Colonic mucosa (tissue), 4 donors: ENCODE measurements at regions not wholly inside any gene's neighbourhood (a gene's known extent, or its start where the extent isn't known, plus 50 kb on each side); places are given as distances from the start of the nearest gene placed in this dataset.
A peak's percentile ranks its signal among the peaks of the same experiment; 100 is the strongest.

ENCODE experiments used
- DNase-seq: peaks from one replicate; pipeline ENCODE4 v3.0.0-alpha.2; 2020
- H3K27ac ChIP-seq: fragments of 200-600 bp; one replicate; pipeline ENCODE4 v1.8.0; 2021
- H3K27me3 ChIP-seq: fragments of 200-600 bp; one replicate; pipeline ENCODE4 v1.8.0; 2021
- H3K36me3 ChIP-seq: fragments of 200-600 bp; one replicate; pipeline ENCODE4 v1.8.0; 2021
- H3K4me1 ChIP-seq: fragments of 200-600 bp; one replicate; pipeline ENCODE4 v1.8.0; 2021; ENCODE audit warnings: mild to moderate bottlenecking
- H3K4me3 ChIP-seq: fragments of 200-600 bp; one replicate; pipeline ENCODE4 v1.8.0; 2021
- H3K9ac ChIP-seq, 2 donors: one replicate each; pipeline ENCODE4 v1.7.0; 2013; ENCODE audit warnings: control low read depth in 2 of 2, low read depth in 2 of 2, low read length in 2 of 2
- H3K9me3 ChIP-seq: fragments of 200-600 bp; one replicate; pipeline ENCODE4 v1.8.0; 2021
- intact Hi-C: fragments of 100-400 bp; cut with DNase I; formaldehyde crosslinking; loops from one replicate; pipeline ENCODE4 v1.14.1; 2022
- TF ChIP-seq, protein P1 (sequence below): fragments of 200-600 bp; IDR thresholded peaks from one replicate; pipeline ENCODE4 v1.8.0; 2022; ENCODE audit warnings: antibody characterized with exemption, mild to moderate bottlenecking
- donor health status: healthy.
- donor health status: DM: no; HTN: no; CAD: no.
- donor health status: DM: no; HTN: no; CAD: no.

DNA sequence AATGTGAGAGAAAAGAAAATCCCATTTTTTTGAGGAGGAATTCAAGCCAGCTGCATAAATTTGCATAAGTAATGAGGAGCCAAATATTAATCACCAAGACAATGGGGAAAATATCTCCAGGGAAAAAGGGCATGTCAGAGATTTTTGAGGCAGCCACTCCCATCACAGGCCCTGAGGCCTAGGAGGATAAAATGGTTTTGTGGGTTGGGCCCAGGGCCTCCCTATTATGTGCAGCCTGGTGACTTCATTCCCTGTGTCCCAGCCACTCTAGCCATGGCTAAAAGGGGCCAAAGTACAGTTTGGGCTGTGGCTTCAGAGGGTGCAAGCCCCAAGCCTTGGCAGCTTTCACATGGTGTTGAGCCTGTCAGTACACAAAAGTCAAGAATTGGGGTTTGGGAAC lies 1051.0 kb upstream of the FOXG1 start:
- H3K27ac ChIP-seq: no peak overlapping the region
- H3K9me3 ChIP-seq: no peaks in the 10 kb centered on the region
- DNase-seq: no peak
- H3K4me1 ChIP-seq: no peaks in the 10 kb centered on the region
- no peaks in the 10 kb centered on the region for H3K36me3 ChIP-seq
- TF ChIP-seq, protein P1, sequence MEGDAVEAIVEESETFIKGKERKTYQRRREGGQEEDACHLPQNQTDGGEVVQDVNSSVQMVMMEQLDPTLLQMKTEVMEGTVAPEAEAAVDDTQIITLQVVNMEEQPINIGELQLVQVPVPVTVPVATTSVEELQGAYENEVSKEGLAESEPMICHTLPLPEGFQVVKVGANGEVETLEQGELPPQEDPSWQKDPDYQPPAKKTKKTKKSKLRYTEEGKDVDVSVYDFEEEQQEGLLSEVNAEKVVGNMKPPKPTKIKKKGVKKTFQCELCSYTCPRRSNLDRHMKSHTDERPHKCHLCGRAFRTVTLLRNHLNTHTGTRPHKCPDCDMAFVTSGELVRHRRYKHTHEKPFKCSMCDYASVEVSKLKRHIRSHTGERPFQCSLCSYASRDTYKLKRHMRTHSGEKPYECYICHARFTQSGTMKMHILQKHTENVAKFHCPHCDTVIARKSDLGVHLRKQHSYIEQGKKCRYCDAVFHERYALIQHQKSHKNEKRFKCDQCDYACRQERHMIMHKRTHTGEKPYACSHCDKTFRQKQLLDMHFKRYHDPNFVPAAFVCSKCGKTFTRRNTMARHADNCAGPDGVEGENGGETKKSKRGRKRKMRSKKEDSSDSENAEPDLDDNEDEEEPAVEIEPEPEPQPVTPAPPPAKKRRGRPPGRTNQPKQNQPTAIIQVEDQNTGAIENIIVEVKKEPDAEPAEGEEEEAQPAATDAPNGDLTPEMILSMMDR: no peak
- intact Hi-C loops: no loop called here
- H3K27me3 ChIP-seq: no peaks in the 10 kb centered on the region
- no peak overlapping the region for H3K4me3 ChIP-seq
- H3K9ac ChIP-seq: no peak overlapping the region

DNA sequence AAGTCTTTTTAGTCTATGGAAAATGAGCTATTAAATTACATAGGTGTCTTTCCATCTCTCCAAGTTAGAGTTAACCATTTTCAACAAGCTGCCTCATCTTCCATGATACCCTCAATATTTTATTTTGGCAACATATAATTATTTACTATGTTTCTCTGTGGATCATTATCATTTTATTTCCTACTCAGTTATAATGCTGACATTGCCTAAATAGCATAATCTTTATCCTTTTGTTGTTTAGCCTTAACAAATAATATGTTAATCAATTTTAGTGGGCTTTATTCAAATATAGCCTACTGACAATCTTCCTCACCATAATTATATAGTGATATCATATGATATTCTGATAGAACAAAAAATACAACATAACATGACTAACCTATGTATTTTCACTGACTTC lies 1044.8 kb upstream of the FOXG1 start:
- H3K36me3 ChIP-seq: no peaks in the 10 kb centered on the region
- H3K4me1 ChIP-seq: no peaks in the 10 kb centered on the region
- no peak for DNase-seq
- no peak overlapping the region for H3K27ac ChIP-seq
- intact Hi-C loops: no loop called here
- no peaks in the 10 kb centered on the region for H3K9me3 ChIP-seq
- no peak overlapping the region for H3K9ac ChIP-seq
- H3K27me3 ChIP-seq: no peaks in the 10 kb centered on the region
- TF ChIP-seq, protein P1: no peak
- H3K4me3 ChIP-seq: no peak overlapping the region

DNA sequence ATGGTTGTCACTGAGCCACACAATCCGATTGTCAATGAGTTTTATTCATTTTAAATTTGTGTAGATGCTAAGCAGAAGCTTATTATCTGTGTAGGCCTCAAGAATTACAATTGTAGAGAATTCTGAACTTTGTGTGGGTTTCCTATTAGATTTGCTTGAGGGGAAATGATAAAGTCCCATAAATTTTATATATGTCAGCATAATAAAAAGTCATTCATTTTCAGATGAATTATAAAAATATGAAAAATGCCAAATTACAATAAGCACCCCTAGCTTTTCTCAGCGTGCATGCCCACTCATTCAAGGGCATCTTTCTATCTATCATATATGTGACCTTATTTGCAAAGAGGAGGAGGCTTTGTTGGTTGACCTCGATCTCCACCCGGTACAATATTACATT lies 1041.1 kb upstream of the FOXG1 start:
- Histone ChIP-seq H3K9ac (no peak overlapping the region), H3K9me3 (no peaks in the 10 kb centered on the region), H3K36me3 (no peaks in the 10 kb centered on the region), H3K27ac (no peak overlapping the region), H3K27me3 (no peaks in the 10 kb centered on the region), H3K4me3 (no peak overlapping the region), H3K4me1 (no peaks in the 10 kb centered on the region)
- TF ChIP-seq, protein P1: no peak
- intact Hi-C loops: no loop called here
- DNase-seq: no peak

DNA sequence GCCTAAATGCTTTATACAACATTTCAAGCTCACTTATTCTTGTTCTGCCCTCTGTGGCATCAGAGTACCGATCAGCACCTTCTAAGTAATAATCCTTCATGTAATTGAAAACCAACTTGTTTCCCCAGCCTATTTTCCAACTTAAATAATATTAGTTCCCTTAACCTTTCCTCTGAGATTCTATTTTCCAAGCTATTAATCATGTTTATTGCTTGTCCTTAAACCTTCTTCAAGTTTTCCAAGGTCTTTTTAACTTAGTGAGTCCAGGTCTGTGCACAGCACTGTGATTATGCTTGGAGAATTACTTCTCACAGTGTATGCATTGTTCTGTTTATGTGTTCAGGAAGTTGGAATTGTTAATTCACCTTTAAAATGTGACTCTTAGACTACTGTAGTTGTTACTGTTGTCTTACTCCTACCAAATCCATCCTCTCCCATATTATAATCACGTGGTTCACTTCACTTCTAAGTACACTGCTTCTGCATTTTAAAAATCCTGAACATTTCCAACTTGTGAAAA lies 1039.3 kb upstream of the FOXG1 start:
- DNase-seq: no peak
- Histone ChIP-seq H3K9me3 (no peaks in the 10 kb centered on the region), H3K4me3 (no peak overlapping the region), H3K9ac (no peak overlapping the region), H3K27ac (no peak overlapping the region), H3K4me1 (no peaks in the 10 kb centered on the region), H3K36me3 (no peaks in the 10 kb centered on the region), H3K27me3 (no peaks in the 10 kb centered on the region)
- TF ChIP-seq, protein P1: no peak
- intact Hi-C loops: no loop called here

DNA sequence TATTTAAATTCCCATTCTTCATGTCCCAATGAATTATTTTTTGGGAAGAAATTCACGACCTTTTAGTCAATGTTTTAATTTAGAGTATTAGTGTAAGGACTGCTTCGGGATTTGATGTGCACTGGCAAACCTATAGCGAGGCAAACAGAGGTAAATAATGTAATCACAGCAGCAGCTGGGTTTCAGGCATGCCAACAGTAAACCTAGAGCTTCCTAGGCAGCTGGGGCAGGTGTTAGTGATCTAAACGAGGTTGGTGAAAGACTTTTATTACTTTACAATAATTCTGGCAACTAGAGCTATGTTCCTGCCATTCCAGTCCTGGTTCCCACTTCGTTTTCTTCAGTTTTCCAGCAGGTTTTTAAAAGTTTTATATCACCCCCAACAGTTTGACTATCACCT lies 1036.4 kb upstream of the FOXG1 start:
- peak; percentile 24 for DNase-seq
- H3K9me3 ChIP-seq: no peaks in the 10 kb centered on the region
- no peak overlapping the region for H3K9ac ChIP-seq
- no peaks in the 10 kb centered on the region for H3K4me1 ChIP-seq
- TF ChIP-seq, protein P1: no peak
- no peaks in the 10 kb centered on the region for H3K27me3 ChIP-seq
- H3K27ac ChIP-seq: no peak overlapping the region
- H3K36me3 ChIP-seq: no peaks in the 10 kb centered on the region
- intact Hi-C loops: no loop called here
- no peak overlapping the region for H3K4me3 ChIP-seq
